GM12865 (cell line): ENCODE measurements at regions not wholly inside any gene's neighbourhood (a gene's known extent, or its start where the extent isn't known, plus 50 kb on each side); places are given as distances from the start of the nearest gene placed in this dataset.

Experiments
- DNase-seq: peaks from one replicate; pipeline ENCODE4 v3.0.0; 2010; ENCODE audit warnings: low read depth
- H3K4me3 ChIP-seq: 2 replicates; pipeline ENCODE4 v1.5.1; 2011; ENCODE audit warnings: mild to moderate bottlenecking, low read depth, low read length, control low read depth
- CTCF ChIP-seq: IDR thresholded peaks from 2 replicates; pipeline ENCODE4 v1.5.1; 2011; ENCODE audit warnings: low read length, control low read depth, low read depth, inconsistent platforms; ENCODE audit not compliant: insufficient read depth; ENCODE audit errors: missing control alignments

DNA sequence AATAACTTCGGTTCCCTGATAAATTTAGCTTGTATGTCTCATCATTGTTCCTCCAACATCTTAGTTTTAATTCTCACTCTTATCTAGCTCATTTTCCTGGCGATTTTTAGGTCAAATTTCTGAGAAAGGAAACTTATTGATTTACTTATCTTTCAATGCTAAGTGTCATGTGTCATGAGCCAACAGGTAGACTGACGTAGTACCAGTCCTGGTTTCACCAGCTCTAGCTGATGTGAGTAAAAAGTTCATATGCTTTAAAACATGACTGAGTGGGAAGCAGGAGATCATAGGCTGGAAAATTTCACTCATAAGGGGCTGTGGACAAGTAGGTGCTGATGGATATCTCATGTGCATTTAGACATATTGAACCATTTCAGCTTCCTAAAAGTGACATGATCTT lies 441.7 kb upstream of the NR3C2 start:
- no peak for TF ChIP-seq CTCF
- DNase-seq = no peak
- H3K4me3 ChIP-seq = no peak overlapping the region

- DNase-seq = no peak
- no peak overlapping the region for H3K4me3 ChIP-seq
- no peak for TF ChIP-seq CTCF
Measured at GRCh38 chr4:148883435-148883834, 441.2 kb upstream of the NR3C2 start.

GRCh38 chr4:148881860-148882643 lies 439.8 kb upstream of the NR3C2 start:
- no peak for DNase-seq
- no peak for TF ChIP-seq CTCF
- H3K4me3 ChIP-seq = no peak overlapping the region

DNA sequence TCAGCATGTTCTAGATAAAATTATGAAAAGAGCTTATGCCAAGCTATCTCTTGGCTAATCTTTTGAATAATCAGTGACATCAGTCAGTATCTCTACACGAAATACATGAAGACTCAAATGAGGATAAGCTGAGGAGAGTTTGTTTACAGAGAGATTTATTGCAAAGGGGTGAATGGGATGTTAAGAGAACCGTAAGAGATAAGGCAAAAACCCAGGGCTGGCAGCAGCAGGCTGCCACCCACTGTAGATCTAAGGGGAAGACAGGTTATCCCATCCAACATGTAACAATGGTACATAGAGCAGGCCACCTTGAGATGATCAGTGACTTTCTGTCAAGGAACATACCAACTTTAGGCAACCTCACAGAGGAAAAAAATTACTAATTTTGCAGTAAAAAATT lies 432.1 kb upstream of the NR3C2 start:
- no peak for DNase-seq
- TF ChIP-seq CTCF = no peak
- no peak overlapping the region for H3K4me3 ChIP-seq

- H3K4me3 ChIP-seq = no peak overlapping the region
- DNase-seq = no peak
- no peak for TF ChIP-seq CTCF
Measured at GRCh38 chr4:148868191-148868590, 426.0 kb upstream of the NR3C2 start.

GRCh38 chr4:148866666-148867065 lies 424.5 kb upstream of the NR3C2 start:
- no peak for TF ChIP-seq CTCF
- no peak overlapping the region for H3K4me3 ChIP-seq
- no peak for DNase-seq

- DNase-seq = no peak
- no peak for TF ChIP-seq CTCF
- H3K4me3 ChIP-seq = no peak overlapping the region
Measured at GRCh38 chr4:148857973-148858534, 415.8 kb upstream of the NR3C2 start.
